GM20000 (cell line): ENCODE measurements at regions not wholly inside any gene's neighbourhood (a gene's known extent, or its start where the extent isn't known, plus 50 kb on each side); places are given as distances from the start of the nearest gene placed in this dataset.
"Not testable (repeated sequence)": the region's sequence is repeated elsewhere in the genome, so short reads cannot be mapped to it uniquely, and the experiment has no call there.

Experiments used
- DNase-seq: peaks from one replicate; pipeline ENCODE4 v3.0.0; 2012; ENCODE audit warnings: low spot score
- TF ChIP-seq, protein P1 (sequence below): IDR thresholded peaks from 2 replicates; pipeline ENCODE4 v1.5.1; 2012; ENCODE audit warnings: mild to moderate bottlenecking, control low read depth; ENCODE audit errors: extremely low read depth, missing control alignments

DNA sequence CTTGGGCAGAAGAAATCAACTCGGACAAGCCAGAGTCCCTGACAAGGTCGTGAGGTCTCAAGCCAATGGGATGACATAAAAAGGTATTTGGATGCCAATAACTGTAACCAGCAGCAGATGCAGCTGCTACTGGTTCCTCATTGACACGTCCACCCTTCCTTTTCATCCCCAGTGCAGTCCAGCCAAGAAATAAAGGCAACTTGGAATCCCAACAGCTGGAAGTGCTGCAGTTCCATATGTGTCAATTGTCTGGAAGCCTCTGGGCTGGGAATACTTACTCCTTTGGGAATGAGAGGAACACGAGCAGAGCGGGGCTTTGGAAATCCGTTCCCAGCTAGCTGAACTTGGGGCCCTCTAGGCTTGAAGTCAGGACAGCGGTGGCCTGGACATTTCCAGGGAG, 360.4 kb upstream of the ZFHX3 start:
- no peak for DNase-seq
- TF ChIP-seq, protein P1, sequence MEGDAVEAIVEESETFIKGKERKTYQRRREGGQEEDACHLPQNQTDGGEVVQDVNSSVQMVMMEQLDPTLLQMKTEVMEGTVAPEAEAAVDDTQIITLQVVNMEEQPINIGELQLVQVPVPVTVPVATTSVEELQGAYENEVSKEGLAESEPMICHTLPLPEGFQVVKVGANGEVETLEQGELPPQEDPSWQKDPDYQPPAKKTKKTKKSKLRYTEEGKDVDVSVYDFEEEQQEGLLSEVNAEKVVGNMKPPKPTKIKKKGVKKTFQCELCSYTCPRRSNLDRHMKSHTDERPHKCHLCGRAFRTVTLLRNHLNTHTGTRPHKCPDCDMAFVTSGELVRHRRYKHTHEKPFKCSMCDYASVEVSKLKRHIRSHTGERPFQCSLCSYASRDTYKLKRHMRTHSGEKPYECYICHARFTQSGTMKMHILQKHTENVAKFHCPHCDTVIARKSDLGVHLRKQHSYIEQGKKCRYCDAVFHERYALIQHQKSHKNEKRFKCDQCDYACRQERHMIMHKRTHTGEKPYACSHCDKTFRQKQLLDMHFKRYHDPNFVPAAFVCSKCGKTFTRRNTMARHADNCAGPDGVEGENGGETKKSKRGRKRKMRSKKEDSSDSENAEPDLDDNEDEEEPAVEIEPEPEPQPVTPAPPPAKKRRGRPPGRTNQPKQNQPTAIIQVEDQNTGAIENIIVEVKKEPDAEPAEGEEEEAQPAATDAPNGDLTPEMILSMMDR = no peak

DNA sequence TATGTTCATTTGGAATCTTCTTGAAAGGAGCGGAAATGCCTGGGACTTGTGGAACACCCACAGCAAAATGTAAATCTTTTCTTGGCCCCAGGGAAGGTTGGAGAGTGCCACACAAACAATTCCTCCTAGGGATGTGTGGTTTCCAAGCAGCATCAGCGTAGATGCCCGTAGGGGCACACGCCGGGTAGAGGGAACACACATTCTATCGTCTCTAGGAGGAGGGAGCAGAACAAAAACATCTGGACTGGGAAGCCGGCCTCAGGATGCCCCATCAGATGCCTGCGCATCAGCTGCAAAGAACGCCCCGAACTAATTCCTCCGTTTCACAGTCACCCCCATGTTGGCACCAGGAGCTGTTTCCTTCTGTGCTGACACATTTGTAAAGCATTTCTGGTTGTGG, 357.9 kb upstream of the ZFHX3 start:
- DNase-seq = no peak
- TF ChIP-seq, protein P1 = no peak

DNA sequence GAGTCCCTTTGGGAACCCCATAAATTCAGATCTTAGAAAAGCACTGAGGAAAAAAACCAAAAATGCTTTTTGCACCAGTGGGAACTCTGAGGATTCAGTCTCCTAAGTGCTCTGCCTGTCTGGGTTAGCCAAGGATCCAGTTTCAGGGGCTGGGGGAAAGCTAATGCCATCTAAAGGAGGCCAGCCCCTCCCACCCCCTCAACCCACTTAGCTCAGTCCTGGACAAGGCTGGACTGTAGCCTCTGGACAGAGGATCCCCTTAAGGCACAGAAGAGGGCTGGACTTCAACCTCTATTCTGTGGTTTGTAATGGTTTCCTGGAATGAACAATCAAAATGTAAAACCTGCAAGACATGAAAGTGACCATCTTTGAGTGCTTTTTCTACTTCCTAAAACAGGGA, 356.1 kb upstream of the ZFHX3 start:
- TF ChIP-seq, protein P1 = no peak
- DNase-seq = no peak

DNA sequence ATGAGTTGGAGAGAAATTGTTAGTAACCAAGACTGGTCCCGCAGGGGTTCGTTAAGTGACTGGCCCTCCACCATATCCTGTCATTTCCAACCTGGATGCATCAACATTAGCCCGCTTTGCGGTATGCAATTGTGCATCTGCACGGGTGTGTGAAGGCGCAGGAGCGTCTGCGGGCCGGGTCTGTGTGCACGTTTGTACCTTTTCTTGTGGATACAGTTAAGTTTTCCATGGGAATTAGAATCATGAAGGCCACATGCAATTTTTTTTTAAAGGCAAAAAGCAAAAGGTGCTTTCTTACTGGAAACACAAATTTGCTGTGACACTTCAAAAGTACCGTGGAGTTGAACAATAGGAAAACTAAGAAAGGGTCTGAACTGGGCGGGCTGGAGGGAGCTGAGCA, 355.4 kb upstream of the ZFHX3 start:
- no peak for DNase-seq
- TF ChIP-seq, protein P1 = no peak

DNA sequence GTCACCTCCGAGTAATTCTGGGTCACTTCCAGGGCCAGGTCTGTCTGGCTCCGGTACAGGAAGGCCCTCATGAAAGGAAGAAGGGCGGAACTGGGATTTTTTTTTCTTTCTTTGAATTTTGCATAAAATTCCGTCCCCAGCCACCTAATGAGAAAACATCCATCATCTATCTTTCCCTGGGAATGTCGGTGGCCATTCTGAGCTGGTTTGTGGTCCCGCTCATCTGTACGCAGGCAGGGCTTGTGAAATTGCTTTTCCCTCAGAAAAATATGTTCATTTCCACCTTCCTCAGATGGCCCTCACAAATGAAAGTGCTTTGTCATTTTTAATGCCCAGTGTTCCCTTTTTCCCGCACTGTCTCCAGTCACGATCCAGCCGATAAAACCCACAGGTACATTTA, 353.0 kb upstream of the ZFHX3 start:
- TF ChIP-seq, protein P1 = no peak

DNA sequence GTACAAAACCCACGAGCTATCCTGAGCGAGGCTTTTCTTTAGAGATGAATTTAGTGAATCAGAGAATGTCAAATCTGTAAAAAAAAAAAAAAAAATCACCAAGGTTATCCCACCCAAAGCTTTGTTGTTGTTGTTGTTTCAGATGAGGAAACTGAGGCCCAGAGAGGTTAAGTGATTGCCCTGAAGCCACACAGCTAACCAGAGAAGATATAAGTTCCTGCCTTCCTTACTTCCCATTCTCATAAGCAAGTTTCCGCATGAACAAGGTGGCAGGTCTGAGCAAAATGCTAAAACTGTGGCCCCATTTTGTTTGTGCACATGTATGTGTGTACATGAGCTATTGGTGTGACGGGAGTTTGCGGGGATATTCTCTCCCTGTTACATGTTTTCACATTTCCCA, 352.1 kb upstream of the ZFHX3 start:
- TF ChIP-seq, protein P1 = no peak
- no peak for DNase-seq

More for the DNA sequence above, 353.0 kb upstream of the ZFHX3 start:
- no peak for DNase-seq

DNA sequence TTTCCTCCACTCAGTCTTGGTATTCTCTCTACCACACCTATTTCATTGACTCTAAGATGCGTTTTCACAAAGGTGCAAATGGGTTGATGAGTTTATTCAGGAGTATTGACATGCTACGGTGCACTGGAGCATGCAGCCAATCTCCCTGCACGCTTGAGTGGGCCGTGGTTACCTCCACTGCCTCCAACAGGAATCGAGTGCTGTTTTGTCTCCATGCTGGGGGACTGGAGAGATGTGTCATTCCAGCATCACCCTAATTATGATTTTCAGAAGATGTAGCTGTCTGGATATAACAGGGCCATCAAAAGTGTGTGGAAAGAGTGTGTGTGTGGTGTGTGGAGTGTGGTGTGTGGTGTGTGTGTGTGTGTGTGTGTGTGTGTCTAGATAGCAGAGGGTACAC, 351.6 kb upstream of the ZFHX3 start:
- TF ChIP-seq, protein P1 = no peak
- DNase-seq = no peak

DNA sequence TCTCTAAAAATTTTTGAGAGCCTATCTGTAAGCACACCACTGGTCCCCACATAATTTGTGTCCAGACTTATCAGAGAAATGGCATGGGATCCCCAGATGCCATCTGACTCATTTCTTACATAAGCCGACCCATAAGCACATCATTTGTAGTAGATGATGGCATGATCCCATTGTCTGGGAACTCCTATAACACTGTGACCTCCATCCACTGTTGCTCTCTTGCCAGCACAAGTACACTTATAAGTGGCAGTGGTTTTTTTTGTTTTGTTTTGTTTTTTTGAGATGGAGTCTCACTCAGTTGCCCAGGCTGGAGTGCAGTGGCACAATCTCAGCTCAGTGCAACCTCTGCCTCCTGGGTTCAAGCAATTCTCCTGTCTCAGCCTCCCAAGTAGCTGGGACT, 350.7 kb upstream of the ZFHX3 start:
- DNase-seq = not testable (repeated sequence)
